CD4-positive, alpha-beta T cell (primary cell): ENCODE measurements at regions not wholly inside any gene's neighbourhood (a gene's known extent, or its start where the extent isn't known, plus 50 kb on each side); places are given as distances from the start of the nearest gene placed in this dataset.
"Not testable (repeated sequence)": the region's sequence is repeated elsewhere in the genome, so short reads cannot be mapped to it uniquely, and the experiment has no call there.

Source experiments
- ATAC-seq: fragments of 200-7000 bp; cut with Tn5 transposase; one replicate; pipeline ENCODE4 v1.10.0; 2022; ENCODE audit warnings: mild to moderate bottlenecking; ENCODE audit not compliant: poor library complexity
- CTCF ChIA-PET: fragments of 350-600 bp; sonication (Branson Sonifier 250); formaldehyde crosslinking; loops from one replicate; lab custom pipeline; 2021; ENCODE audit warnings: antibody characterized with exemption, inconsistent platforms; lab: Charles Lee
- POLR2A ChIA-PET: fragments of 350-600 bp; sonication (Branson Sonifier 250); formaldehyde crosslinking; loops from one replicate; lab custom pipeline; 2021; ENCODE audit warnings: antibody characterized with exemption, inconsistent platforms; lab: Charles Lee
- DNase-seq, 14 experiments: peaks; one replicate each; pipeline ENCODE4 v3.0.0-alpha.2; 2013 to 2020; ENCODE audit warnings: mixed read lengths in 2 of 14
- H3K27ac ChIP-seq, 2 donors: one replicate each; pipeline versions ENCODE4 v1.5.1 to v1.7.0; 2013; ENCODE audit warnings: low read length in 2 of 2, low read depth in 1 of 2, mild to moderate bottlenecking in 1 of 2
- H3K27me3 ChIP-seq, 2 experiments: 1 replicate in 1 of 2; 2 replicates in 1 of 2; pipeline versions ENCODE4 v1.6.1 to v1.7.0; 2013; ENCODE audit warnings: low read length in 2 of 2, control low read depth in 1 of 2, mild to moderate bottlenecking in 1 of 2, moderate library complexity in 1 of 2; ENCODE audit not compliant: insufficient read depth in 2 of 2, control insufficient read depth in 1 of 2
- H3K36me3 ChIP-seq: one replicate; pipeline ENCODE4 v1.6.1; 2013; ENCODE audit warnings: low read length, control low read depth; ENCODE audit not compliant: insufficient read depth
- H3K4me1 ChIP-seq: one replicate; pipeline ENCODE4 v1.6.1; 2013; ENCODE audit warnings: low read length, control low read depth; ENCODE audit not compliant: insufficient read depth
- H3K4me3 ChIP-seq: one replicate; pipeline ENCODE4 v1.5.1; 2013; ENCODE audit warnings: mild to moderate bottlenecking, low read length, moderate library complexity
- H3K9me3 ChIP-seq, 2 experiments: 1 replicate in 1 of 2; 2 replicates in 1 of 2; pipeline versions ENCODE4 v1.6.1 to v1.7.0; 2013; ENCODE audit warnings: low read length in 2 of 2, mild to moderate bottlenecking in 2 of 2, control low read depth in 1 of 2, moderate library complexity in 1 of 2; ENCODE audit not compliant: control insufficient read depth in 1 of 2, insufficient read depth in 1 of 2
- H3K27ac Mint-ChIP-seq: one replicate; pipeline ENCODE4 v1.8.0; 2020; ENCODE audit warnings: mixed read lengths
- H3K27me3 Mint-ChIP-seq: one replicate; pipeline ENCODE4 v1.8.0; 2021; ENCODE audit warnings: mixed read lengths
- H3K36me3 Mint-ChIP-seq: one replicate; pipeline ENCODE4 v1.8.0; 2021; ENCODE audit warnings: low read depth, mixed read lengths
- H3K4me1 Mint-ChIP-seq: one replicate; pipeline ENCODE4 v1.8.0; 2021; ENCODE audit warnings: low read depth, mixed read lengths
- H3K4me3 Mint-ChIP-seq: one replicate; pipeline ENCODE4 v1.8.0; 2020; ENCODE audit warnings: mild to moderate bottlenecking, mixed read lengths
- H3K9me3 Mint-ChIP-seq: one replicate; pipeline ENCODE4 v1.8.0; 2020; ENCODE audit warnings: mixed read lengths
- intact Hi-C, 2 experiments: fragments of 100-400 bp; cut with DNase I in 1 of 2; cut with micrococcal nuclease in 1 of 2; formaldehyde crosslinking; loops; one replicate each; pipeline versions ENCODE4 v1.15.1 to v1.9.0; 2023 to 2025; cut with DNase I, micrococcal nuclease
- TF ChIP-seq, protein P1 (sequence below): fragments of 200-600 bp; IDR thresholded peaks from one replicate; pipeline ENCODE4 v1.8.0; 2022; ENCODE audit warnings: antibody characterized with exemption, mild to moderate bottlenecking

DNA sequence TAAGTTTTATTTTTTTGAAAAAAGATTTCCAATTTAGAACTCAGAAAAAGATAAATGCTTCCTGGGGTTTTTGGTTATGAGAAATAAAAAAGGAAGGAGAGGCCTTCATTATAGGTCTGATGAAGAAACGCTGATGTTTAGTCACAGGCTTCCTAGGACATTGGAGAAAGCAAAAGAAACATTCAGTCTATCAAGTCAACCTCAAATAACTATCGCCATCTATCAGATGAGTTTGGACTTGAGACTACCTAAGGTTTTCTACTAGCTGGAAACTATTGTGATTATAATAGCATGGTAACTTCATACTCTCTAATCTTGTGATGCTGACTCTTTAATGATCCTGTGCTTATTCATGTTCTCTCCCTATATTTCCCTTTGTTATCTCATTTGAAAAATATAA, 171.3 kb downstream of the TPBG start:
- CTCF ChIA-PET: no interaction called here
- Mint-ChIP-seq H3K27ac (no peak overlapping the region), H3K27me3 (no peaks in the 10 kb centered on the region), H3K4me1 (no peaks in the 10 kb centered on the region), H3K4me3 (no peak overlapping the region), H3K36me3 (no peaks in the 10 kb centered on the region), H3K9me3 (peaks cover 9% of the 10 kb centered on the region)
- intact Hi-C loops: no loop called here
- POLR2A ChIA-PET: no interaction called here
- ATAC-seq (no peak), DNase-seq (no peak)
- TF ChIP-seq, protein P1, sequence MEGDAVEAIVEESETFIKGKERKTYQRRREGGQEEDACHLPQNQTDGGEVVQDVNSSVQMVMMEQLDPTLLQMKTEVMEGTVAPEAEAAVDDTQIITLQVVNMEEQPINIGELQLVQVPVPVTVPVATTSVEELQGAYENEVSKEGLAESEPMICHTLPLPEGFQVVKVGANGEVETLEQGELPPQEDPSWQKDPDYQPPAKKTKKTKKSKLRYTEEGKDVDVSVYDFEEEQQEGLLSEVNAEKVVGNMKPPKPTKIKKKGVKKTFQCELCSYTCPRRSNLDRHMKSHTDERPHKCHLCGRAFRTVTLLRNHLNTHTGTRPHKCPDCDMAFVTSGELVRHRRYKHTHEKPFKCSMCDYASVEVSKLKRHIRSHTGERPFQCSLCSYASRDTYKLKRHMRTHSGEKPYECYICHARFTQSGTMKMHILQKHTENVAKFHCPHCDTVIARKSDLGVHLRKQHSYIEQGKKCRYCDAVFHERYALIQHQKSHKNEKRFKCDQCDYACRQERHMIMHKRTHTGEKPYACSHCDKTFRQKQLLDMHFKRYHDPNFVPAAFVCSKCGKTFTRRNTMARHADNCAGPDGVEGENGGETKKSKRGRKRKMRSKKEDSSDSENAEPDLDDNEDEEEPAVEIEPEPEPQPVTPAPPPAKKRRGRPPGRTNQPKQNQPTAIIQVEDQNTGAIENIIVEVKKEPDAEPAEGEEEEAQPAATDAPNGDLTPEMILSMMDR: no peak
- Histone ChIP-seq H3K27me3 (no peaks in the 10 kb centered on the region), H3K4me3 (no peak overlapping the region), H3K4me1 (no peaks in the 10 kb centered on the region), H3K9me3 (no peaks in the 10 kb centered on the region), H3K27ac (no peak overlapping the region), H3K36me3 (no peaks in the 10 kb centered on the region)

DNA sequence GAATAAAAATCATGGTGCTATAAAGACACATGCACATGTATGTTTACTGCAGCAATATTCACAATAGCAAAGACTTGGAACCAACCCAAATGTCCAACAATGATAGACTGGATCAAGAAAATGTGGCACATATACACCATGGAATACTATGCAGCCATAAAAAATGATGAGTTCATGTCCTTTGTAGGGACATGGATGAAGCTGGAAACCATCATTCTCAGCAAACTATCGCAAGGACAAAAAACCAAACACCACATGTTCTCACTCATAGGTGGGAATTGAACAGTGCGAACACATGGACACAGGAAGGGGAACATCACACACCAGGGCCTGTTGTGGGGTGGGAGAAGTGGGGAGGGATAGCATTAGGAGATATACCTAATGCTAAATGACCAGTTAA, 185.9 kb downstream of the TPBG start:
- H3K4me1 Mint-ChIP-seq, H3K36me3 ChIP-seq, H3K9me3 ChIP-seq, H3K4me1 ChIP-seq, CTCF ChIA-PET, H3K27ac ChIP-seq, ATAC-seq, H3K4me3 Mint-ChIP-seq, H3K27ac Mint-ChIP-seq, intact Hi-C loops, H3K36me3 Mint-ChIP-seq, H3K27me3 Mint-ChIP-seq, POLR2A ChIA-PET, H3K27me3 ChIP-seq, DNase-seq, H3K4me3 ChIP-seq: not testable (repeated sequence)
- H3K9me3 Mint-ChIP-seq: peaks cover 15% of the 10 kb centered on the region

- DNase-seq, H3K9me3 Mint-ChIP-seq, H3K36me3 Mint-ChIP-seq, H3K4me3 ChIP-seq, H3K36me3 ChIP-seq, H3K9me3 ChIP-seq, H3K27ac Mint-ChIP-seq, H3K27me3 ChIP-seq, H3K4me1 Mint-ChIP-seq, POLR2A ChIA-PET, intact Hi-C loops, H3K27me3 Mint-ChIP-seq, H3K4me1 ChIP-seq, CTCF ChIA-PET, ATAC-seq, H3K4me3 Mint-ChIP-seq, H3K27ac ChIP-seq: not testable (repeated sequence)
These were observed 187.7 kb downstream of the TPBG start for GRCh38 chr6:82551311-82551710.

DNA sequence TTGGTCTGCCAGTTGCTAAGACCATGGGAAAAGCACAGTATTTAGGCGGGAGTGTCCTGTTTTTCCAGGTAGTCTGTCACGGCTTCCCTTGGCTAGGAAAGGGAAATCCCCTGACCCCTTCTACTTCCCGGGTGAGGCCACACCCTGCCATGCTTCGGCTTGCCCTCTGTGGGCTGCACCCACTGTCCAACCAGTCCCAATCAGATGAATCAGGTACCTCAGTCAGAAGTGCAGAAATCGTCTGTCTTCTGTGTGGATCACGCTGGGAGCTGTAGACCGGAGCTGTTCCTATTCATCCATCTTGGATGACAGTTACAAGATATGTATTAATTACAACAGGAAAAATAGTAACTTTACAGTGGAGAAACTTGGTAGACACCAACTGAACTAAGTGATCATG, 188.2 kb downstream of the TPBG start:
- Histone ChIP-seq H3K9me3 (peaks cover 0 to 6% of the 10 kb centered on the region in 2 experiments), H3K27me3 (no peaks in the 10 kb centered on the region), H3K4me3 (no peak overlapping the region), H3K4me1 (no peaks in the 10 kb centered on the region), H3K36me3 (no peaks in the 10 kb centered on the region), H3K27ac (no peak overlapping the region)
- DNase-seq: no peak
- Mint-ChIP-seq H3K4me3 (no peak overlapping the region), H3K9me3 (peaks cover 5% of the 10 kb centered on the region), H3K27me3 (no peaks in the 10 kb centered on the region), H3K4me1 (no peaks in the 10 kb centered on the region), H3K27ac (no peak overlapping the region), H3K36me3 (no peaks in the 10 kb centered on the region)
- no peak for ATAC-seq
- TF ChIP-seq, protein P1: no peak
- intact Hi-C loops: no loop called here
- ChIA-PET POLR2A (no interaction called here), CTCF (no interaction called here)
